ENCODE measurements at regions not wholly inside any gene's neighbourhood (a gene's known extent, or its start where the extent isn't known, plus 50 kb on each side); places are given as distances from the start of the nearest gene placed in this dataset.

- H3K27me3 ChIP-seq (ENCODE audit: insufficient read depth, low read length) = no peaks in the 10 kb centered on the region
- H3K9me3 ChIP-seq (ENCODE audit: insufficient read depth, low read depth, low read length) = peaks cover 9% of the 10 kb centered on the region
- no peak overlapping the region for H3K9ac ChIP-seq (ENCODE audit: low read depth, low read length)
- H3K27ac ChIP-seq (ENCODE audit: low read length) = no peak overlapping the region
- no peaks in the 10 kb centered on the region for H3K36me3 ChIP-seq (ENCODE audit: insufficient read depth, low read depth, low read length)
- no peak overlapping the region for H3K4me3 ChIP-seq (ENCODE audit: low read length)
- H3K4me1 ChIP-seq (ENCODE audit: insufficient read depth, low read length) = no peaks in the 10 kb centered on the region
These were observed 122.9 kb upstream of the NAV2 start for GRCh38 chr11:19589567-19590260.

DNA sequence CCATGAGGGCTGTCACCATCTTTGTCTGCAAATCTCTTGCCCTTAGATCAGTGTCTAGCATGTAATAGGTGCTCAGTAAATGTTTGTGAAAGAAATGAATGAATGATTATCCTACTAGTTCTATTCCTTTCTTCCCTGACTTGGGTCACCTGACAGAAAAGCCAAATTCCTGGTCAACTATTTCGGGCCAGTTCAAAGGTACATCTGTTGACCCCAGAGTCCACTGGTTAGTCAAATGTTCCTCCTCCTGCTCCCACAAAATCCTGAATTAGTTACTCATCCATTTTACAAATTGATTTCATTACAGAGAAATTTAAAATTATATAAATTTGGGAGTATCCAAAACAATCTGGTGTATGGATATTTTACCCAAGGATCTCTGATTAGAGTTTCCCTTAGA is 124.7 kb upstream of the NAV2 start:
- no peaks in the 10 kb centered on the region for H3K27me3 ChIP-seq (ENCODE audit: insufficient read depth, low read length)
- peaks cover 9% of the 10 kb centered on the region for H3K9me3 ChIP-seq (ENCODE audit: insufficient read depth, low read depth, low read length)
- no peak overlapping the region for H3K4me3 ChIP-seq (ENCODE audit: low read length)
- H3K4me1 ChIP-seq (ENCODE audit: insufficient read depth, low read length) = no peaks in the 10 kb centered on the region
- no peak overlapping the region for H3K9ac ChIP-seq (ENCODE audit: low read depth, low read length)
- no peak overlapping the region for H3K27ac ChIP-seq (ENCODE audit: low read length)
- H3K36me3 ChIP-seq (ENCODE audit: insufficient read depth, low read depth, low read length) = no peaks in the 10 kb centered on the region

GRCh38 chr11:19580646-19581045 is 132.0 kb upstream of the NAV2 start:
- no peaks in the 10 kb centered on the region for H3K36me3 ChIP-seq (ENCODE audit: insufficient read depth, low read depth, low read length)
- no peak overlapping the region for H3K9ac ChIP-seq (ENCODE audit: low read depth, low read length)
- no peak overlapping the region for H3K4me3 ChIP-seq (ENCODE audit: low read length)
- H3K4me1 ChIP-seq (ENCODE audit: insufficient read depth, low read length) = no peaks in the 10 kb centered on the region
- H3K27ac ChIP-seq (ENCODE audit: low read length) = no peak overlapping the region
- H3K9me3 ChIP-seq (ENCODE audit: insufficient read depth, low read depth, low read length) = no peaks in the 10 kb centered on the region
- no peaks in the 10 kb centered on the region for H3K27me3 ChIP-seq (ENCODE audit: insufficient read depth, low read length)

DNA sequence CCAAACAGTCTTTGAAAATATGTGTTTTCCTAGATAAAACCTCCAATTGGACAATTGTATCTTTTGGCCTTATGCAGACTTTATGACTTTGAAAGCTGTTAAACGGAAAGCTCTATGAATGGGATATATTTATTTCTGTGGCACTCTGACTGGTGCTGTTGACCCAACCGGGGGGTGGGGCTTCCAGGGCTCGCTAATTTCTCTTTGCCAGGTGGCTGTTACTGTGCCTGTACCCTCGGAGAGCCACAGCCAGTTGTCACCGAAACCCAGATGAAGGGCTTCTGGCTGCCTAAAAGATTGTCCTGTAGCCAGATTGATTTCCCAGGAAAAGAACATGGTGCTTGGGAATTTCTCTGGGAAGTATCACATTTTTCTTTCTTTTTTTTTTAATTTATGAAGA is 132.7 kb upstream of the NAV2 start:
- H3K4me3 ChIP-seq (ENCODE audit: low read length) = no peak overlapping the region
- H3K36me3 ChIP-seq (ENCODE audit: insufficient read depth, low read depth, low read length) = no peaks in the 10 kb centered on the region
- H3K27me3 ChIP-seq (ENCODE audit: insufficient read depth, low read length) = no peaks in the 10 kb centered on the region
- H3K9ac ChIP-seq (ENCODE audit: low read depth, low read length) = no peak overlapping the region
- H3K27ac ChIP-seq (ENCODE audit: low read length) = no peak overlapping the region
- H3K9me3 ChIP-seq (ENCODE audit: insufficient read depth, low read depth, low read length) = no peaks in the 10 kb centered on the region
- no peaks in the 10 kb centered on the region for H3K4me1 ChIP-seq (ENCODE audit: insufficient read depth, low read length)

DNA sequence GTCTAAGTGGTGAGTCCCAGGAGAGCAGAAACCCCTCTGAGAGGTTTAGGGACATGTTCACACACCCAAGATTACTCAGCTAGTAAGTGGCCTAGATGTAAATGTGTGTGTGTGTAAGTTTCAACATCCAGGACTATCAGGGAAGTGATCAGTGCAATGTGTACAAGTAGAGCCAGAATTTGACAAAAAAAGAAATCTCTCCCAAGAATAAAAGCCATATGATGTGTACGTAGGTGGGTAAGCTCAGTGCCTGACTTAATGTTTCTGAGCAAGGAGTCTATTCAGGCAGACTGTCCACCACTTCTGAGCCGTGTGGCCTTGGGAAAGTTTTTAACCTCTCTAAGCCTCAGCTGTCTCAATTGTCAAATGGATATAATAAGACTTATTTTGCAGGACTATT is 133.8 kb upstream of the NAV2 start:
- Histone ChIP-seq H3K27me3 (ENCODE audit: insufficient read depth, low read length) (no peaks in the 10 kb centered on the region), H3K4me3 (ENCODE audit: low read length) (no peak overlapping the region), H3K9ac (ENCODE audit: low read depth, low read length) (no peak overlapping the region), H3K9me3 (ENCODE audit: insufficient read depth, low read depth, low read length) (no peaks in the 10 kb centered on the region), H3K36me3 (ENCODE audit: insufficient read depth, low read depth, low read length) (no peaks in the 10 kb centered on the region), H3K27ac (ENCODE audit: low read length) (no peak overlapping the region), H3K4me1 (ENCODE audit: insufficient read depth, low read length) (no peaks in the 10 kb centered on the region)

DNA sequence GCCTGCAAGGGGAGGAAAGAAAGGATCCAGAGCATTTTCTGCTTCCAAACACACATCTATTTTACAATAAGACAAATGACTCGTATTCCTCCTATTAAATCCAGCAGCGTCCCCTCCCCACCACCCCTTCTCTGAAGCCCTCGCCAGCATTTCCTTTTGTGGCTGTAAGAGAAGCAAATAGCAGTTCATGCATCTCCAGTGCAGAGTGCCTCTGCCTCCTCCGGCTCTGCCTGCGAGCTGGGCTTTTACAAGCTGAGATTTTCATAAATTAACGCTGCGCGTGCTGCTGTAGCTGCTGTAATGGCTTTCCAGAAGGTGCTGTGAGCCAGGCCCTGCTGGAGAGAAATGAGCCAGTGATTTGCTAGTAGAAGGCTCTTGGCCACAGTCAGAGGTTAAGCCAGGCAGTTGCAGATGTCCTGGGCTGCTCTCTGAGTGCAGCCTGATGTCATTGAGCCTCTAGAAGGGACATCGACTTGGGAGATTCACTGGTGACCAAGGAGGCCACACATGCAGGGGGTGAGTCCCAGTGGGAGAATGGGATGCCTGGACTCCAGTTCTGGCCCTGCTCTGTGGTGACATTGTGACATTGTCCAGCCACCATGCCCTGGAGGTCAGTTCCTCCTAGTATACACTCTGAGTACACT is 134.5 kb upstream of the NAV2 start:
- no peak overlapping the region for H3K4me3 ChIP-seq (ENCODE audit: low read length)
- H3K27me3 ChIP-seq (ENCODE audit: insufficient read depth, low read length) = no peaks in the 10 kb centered on the region
- no peak overlapping the region for H3K27ac ChIP-seq (ENCODE audit: low read length)

GRCh38 chr11:19577391-19577975 is 135.2 kb upstream of the NAV2 start:
- H3K27ac ChIP-seq (ENCODE audit: low read length) = no peak overlapping the region
- no peaks in the 10 kb centered on the region for H3K27me3 ChIP-seq (ENCODE audit: insufficient read depth, low read length)
- H3K4me1 ChIP-seq (ENCODE audit: insufficient read depth, low read length) = no peaks in the 10 kb centered on the region
- no peak overlapping the region for H3K9ac ChIP-seq (ENCODE audit: low read depth, low read length)
- no peaks in the 10 kb centered on the region for H3K36me3 ChIP-seq (ENCODE audit: insufficient read depth, low read depth, low read length)
- H3K4me3 ChIP-seq (ENCODE audit: low read length) = no peak overlapping the region
- H3K9me3 ChIP-seq (ENCODE audit: insufficient read depth, low read depth, low read length) = no peaks in the 10 kb centered on the region

More for the DNA sequence above, 134.5 kb upstream of the NAV2 start:
- Histone ChIP-seq H3K4me1 (ENCODE audit: insufficient read depth, low read length) (no peaks in the 10 kb centered on the region), H3K36me3 (ENCODE audit: insufficient read depth, low read depth, low read length) (no peaks in the 10 kb centered on the region), H3K9ac (ENCODE audit: low read depth, low read length) (no peak overlapping the region), H3K9me3 (ENCODE audit: insufficient read depth, low read depth, low read length) (no peaks in the 10 kb centered on the region)

DNA sequence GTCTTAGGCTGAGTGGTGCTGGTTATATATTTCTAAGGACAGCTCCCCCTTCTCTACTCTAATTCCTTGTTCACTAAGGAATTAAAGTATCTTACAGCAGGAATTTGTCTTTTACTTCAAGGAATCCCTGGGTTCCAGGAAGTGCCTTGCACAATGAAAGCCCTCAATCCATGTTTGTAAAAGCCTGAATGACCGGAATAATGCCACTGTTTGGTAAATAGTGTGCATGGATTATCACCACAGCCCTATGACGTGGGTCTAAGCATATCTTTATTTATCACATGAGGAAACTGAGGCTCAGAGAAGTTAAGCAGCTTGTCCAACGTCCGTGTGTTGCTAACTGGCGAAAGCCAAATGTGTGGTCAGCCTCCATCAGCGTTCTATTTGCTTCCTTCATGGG is 135.7 kb upstream of the NAV2 start:
- H3K9me3 ChIP-seq (ENCODE audit: insufficient read depth, low read depth, low read length) = no peaks in the 10 kb centered on the region
- no peaks in the 10 kb centered on the region for H3K27me3 ChIP-seq (ENCODE audit: insufficient read depth, low read length)
- no peak overlapping the region for H3K27ac ChIP-seq (ENCODE audit: low read length)
- no peaks in the 10 kb centered on the region for H3K36me3 ChIP-seq (ENCODE audit: insufficient read depth, low read depth, low read length)
- H3K4me3 ChIP-seq (ENCODE audit: low read length) = no peak overlapping the region
- H3K9ac ChIP-seq (ENCODE audit: low read depth, low read length) = no peak overlapping the region
- no peaks in the 10 kb centered on the region for H3K4me1 ChIP-seq (ENCODE audit: insufficient read depth, low read length)

DNA sequence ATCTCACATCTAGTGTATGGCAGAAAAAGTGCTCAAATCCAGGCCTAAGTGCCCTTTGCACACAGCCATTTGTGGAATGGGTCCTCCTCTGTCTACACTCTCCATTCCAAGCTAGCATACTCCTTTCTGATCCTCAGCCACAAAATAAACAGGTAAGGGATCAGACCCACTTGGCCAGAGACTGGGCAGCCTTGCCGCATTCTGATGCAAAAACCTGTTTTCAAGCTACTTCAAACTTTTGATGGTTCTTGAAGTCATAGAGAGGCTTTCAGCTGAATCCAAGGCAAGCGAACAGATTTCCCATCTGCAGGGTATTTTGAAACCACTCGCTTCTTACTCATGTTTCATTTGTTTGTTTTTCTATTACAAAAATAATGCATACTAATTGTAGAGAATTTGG is 136.6 kb upstream of the NAV2 start:
- no peak overlapping the region for H3K4me3 ChIP-seq (ENCODE audit: low read length)
- H3K27me3 ChIP-seq (ENCODE audit: insufficient read depth, low read length) = no peaks in the 10 kb centered on the region
- no peak overlapping the region for H3K27ac ChIP-seq (ENCODE audit: low read length)
- H3K9ac ChIP-seq (ENCODE audit: low read depth, low read length) = no peak overlapping the region
- no peaks in the 10 kb centered on the region for H3K36me3 ChIP-seq (ENCODE audit: insufficient read depth, low read depth, low read length)
- H3K9me3 ChIP-seq (ENCODE audit: insufficient read depth, low read depth, low read length) = no peaks in the 10 kb centered on the region
- no peaks in the 10 kb centered on the region for H3K4me1 ChIP-seq (ENCODE audit: insufficient read depth, low read length)

DNA sequence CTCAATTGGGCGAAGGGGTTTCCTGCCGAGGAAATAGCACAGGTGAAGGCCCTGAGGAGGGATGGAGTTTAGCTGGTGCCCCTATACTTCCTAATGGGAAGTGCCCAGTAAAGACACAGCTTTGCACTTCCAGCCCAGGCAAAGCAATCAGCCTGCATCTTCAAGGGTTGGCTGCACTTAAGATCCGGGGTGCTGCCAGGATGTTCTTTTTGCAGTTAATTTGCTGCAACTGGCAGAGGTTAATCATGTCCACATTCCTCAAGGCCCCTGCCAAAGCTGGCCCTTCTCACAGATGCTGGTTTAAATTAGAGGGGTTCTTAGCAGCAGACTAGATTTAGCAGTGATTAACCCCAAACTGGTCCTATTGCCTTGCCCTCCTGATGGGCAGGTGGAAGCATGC is 137.7 kb upstream of the NAV2 start:
- no peaks in the 10 kb centered on the region for H3K9me3 ChIP-seq (ENCODE audit: insufficient read depth, low read depth, low read length)
- H3K9ac ChIP-seq (ENCODE audit: low read depth, low read length) = no peak overlapping the region
- H3K36me3 ChIP-seq (ENCODE audit: insufficient read depth, low read depth, low read length) = no peaks in the 10 kb centered on the region
- no peaks in the 10 kb centered on the region for H3K27me3 ChIP-seq (ENCODE audit: insufficient read depth, low read length)
- H3K4me1 ChIP-seq (ENCODE audit: insufficient read depth, low read length) = no peaks in the 10 kb centered on the region
- no peak overlapping the region for H3K4me3 ChIP-seq (ENCODE audit: low read length)
- no peak overlapping the region for H3K27ac ChIP-seq (ENCODE audit: low read length)

- H3K36me3 ChIP-seq (ENCODE audit: insufficient read depth, low read depth, low read length) = no peaks in the 10 kb centered on the region
- H3K4me3 ChIP-seq (ENCODE audit: low read length) = no peak overlapping the region
- H3K4me1 ChIP-seq (ENCODE audit: insufficient read depth, low read length) = no peaks in the 10 kb centered on the region
- no peak overlapping the region for H3K9ac ChIP-seq (ENCODE audit: low read depth, low read length)
- H3K27ac ChIP-seq (ENCODE audit: low read length) = no peak overlapping the region
- H3K27me3 ChIP-seq (ENCODE audit: insufficient read depth, low read length) = no peaks in the 10 kb centered on the region
- no peaks in the 10 kb centered on the region for H3K9me3 ChIP-seq (ENCODE audit: insufficient read depth, low read depth, low read length)
These were observed 139.0 kb upstream of the NAV2 start for GRCh38 chr11:19573666-19574065.

GRCh38 chr11:19571906-19572305 is 140.7 kb upstream of the NAV2 start:
- Histone ChIP-seq H3K27ac (ENCODE audit: low read length) (no peak overlapping the region), H3K9me3 (ENCODE audit: insufficient read depth, low read depth, low read length) (no peaks in the 10 kb centered on the region), H3K4me3 (ENCODE audit: low read length) (no peak overlapping the region), H3K27me3 (ENCODE audit: insufficient read depth, low read length) (no peaks in the 10 kb centered on the region), H3K36me3 (ENCODE audit: insufficient read depth, low read depth, low read length) (no peaks in the 10 kb centered on the region), H3K9ac (ENCODE audit: low read depth, low read length) (no peak overlapping the region), H3K4me1 (ENCODE audit: insufficient read depth, low read length) (no peaks in the 10 kb centered on the region)

Measured in iPS-20b (cell line).